K562 (cell line): ENCODE measurements at regions not wholly inside any gene's neighbourhood (a gene's known extent, or its start where the extent isn't known, plus 50 kb on each side); places are given as distances from the start of the nearest gene placed in this dataset.
A peak's percentile ranks its signal among the peaks of the same experiment; 100 is the strongest.

ENCODE experiments used
- ESRRA ChIP-seq: fragments of 450-650 bp; IDR thresholded peaks from 2 replicates; pipeline ENCODE4 v1.6.1; 2014; ENCODE audit warnings: low read depth, mild to moderate bottlenecking, moderate library complexity, borderline replicate concordance
- MTF1 ChIP-seq: fragments of 250-450 bp; sonication (Bioruptor Pico); IDR thresholded peaks from 2 replicates; pipeline ENCODE4 v1.9.0; 2021; ENCODE audit warnings: moderate library complexity, mild to moderate bottlenecking, inconsistent platforms, borderline replicate concordance
- NFIC ChIP-seq: fragments of 450-650 bp; IDR thresholded peaks from 2 replicates; pipeline ENCODE4 v1.6.1; 2017; ENCODE audit warnings: mild to moderate bottlenecking, inconsistent platforms
- NFYB ChIP-seq: IDR thresholded peaks from 2 replicates; pipeline ENCODE4 v1.6.1; 2011; ENCODE audit warnings: mild to moderate bottlenecking, moderate library complexity; ENCODE audit not compliant: insufficient read length; ENCODE audit errors: extremely low read depth
- POLR2A ChIP-seq: fragments of 450-650 bp; conservative IDR thresholded peaks from 2 replicates; pipeline ENCODE4 v1.6.1; 2016
- USF1 ChIP-seq: sonication (generic); formaldehyde crosslinking; IDR thresholded peaks from 2 replicates; pipeline ENCODE4 v1.9.0; 2022; ENCODE audit warnings: mild to moderate bottlenecking, missing genetic modification reagents
- ZNF561 ChIP-seq: fragments of 450-650 bp; formaldehyde crosslinking; conservative IDR thresholded peaks from 2 replicates; pipeline ENCODE4 v1.4.0; 2020; ENCODE audit warnings: mild to moderate bottlenecking, moderate library complexity
- TF ChIP-seq, protein P1 (sequence below), 3 experiments: IDR thresholded peaks in 2 of 3; conservative IDR thresholded peaks in 1 of 3; 2 replicates each; pipeline ENCODE4 v1.5.1; 2011 to 2012; ENCODE audit warnings: low read length in 3 of 3, mild to moderate bottlenecking in 3 of 3, control low read depth in 2 of 3, improper control_type of control experiment in 1 of 3, inconsistent platforms in 1 of 3, low read depth in 1 of 3, mixed read lengths in 1 of 3, moderate library complexity in 1 of 3; ENCODE audit not compliant: insufficient read depth in 2 of 3
- TF ChIP-seq, protein P2 (sequence below): IDR thresholded peaks from 2 replicates; pipeline ENCODE4 v1.6.1; 2014; ENCODE audit warnings: antibody characterized with exemption

DNA sequence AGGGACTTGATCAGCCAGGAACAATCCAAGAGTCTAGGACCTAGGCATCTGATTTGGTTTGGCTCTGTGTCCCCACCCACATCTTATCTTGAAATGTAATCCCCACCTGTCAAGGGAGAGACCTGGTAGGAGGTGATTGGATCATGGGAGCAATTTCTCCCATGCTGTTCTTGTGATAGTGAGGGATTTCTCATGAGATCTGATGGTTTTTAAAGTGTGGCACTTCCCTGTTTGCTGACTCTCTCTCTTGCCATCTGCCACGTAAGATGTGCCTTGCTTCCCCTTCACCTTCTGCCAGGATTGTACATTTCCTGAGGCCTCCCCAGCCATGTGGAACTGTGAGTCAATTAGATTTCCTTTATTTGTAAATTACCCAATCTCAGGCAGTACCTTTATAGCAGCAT is 201.7 kb upstream of the ACTBL2 start:
- no peak for TF ChIP-seq MTF1 (CRISPR knock-in tag)
- TF ChIP-seq, protein P1, sequence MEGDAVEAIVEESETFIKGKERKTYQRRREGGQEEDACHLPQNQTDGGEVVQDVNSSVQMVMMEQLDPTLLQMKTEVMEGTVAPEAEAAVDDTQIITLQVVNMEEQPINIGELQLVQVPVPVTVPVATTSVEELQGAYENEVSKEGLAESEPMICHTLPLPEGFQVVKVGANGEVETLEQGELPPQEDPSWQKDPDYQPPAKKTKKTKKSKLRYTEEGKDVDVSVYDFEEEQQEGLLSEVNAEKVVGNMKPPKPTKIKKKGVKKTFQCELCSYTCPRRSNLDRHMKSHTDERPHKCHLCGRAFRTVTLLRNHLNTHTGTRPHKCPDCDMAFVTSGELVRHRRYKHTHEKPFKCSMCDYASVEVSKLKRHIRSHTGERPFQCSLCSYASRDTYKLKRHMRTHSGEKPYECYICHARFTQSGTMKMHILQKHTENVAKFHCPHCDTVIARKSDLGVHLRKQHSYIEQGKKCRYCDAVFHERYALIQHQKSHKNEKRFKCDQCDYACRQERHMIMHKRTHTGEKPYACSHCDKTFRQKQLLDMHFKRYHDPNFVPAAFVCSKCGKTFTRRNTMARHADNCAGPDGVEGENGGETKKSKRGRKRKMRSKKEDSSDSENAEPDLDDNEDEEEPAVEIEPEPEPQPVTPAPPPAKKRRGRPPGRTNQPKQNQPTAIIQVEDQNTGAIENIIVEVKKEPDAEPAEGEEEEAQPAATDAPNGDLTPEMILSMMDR (IDR thresholded peaks at IDR 0.05 in 2 of 3, conservative IDR thresholded peaks at IDR 0.05 in 1 of 3; ENCODE audit: insufficient read depth in 2 of 3, low read depth in 1 of 3, low read length in 3 of 3) = no peak
- TF ChIP-seq, protein P2, sequence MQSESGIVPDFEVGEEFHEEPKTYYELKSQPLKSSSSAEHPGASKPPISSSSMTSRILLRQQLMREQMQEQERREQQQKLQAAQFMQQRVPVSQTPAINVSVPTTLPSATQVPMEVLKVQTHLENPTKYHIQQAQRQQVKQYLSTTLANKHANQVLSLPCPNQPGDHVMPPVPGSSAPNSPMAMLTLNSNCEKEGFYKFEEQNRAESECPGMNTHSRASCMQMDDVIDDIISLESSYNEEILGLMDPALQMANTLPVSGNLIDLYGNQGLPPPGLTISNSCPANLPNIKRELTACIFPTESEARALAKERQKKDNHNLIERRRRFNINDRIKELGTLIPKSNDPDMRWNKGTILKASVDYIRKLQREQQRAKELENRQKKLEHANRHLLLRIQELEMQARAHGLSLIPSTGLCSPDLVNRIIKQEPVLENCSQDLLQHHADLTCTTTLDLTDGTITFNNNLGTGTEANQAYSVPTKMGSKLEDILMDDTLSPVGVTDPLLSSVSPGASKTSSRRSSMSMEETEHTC = no peak
- TF ChIP-seq POLR2A = no peak
- TF ChIP-seq ZNF561 = no peak
- no peak for TF ChIP-seq NFYB
- TF ChIP-seq NFIC = peak; percentile 34; the same call in 1 of the 2 replicates
- no peak for TF ChIP-seq USF1 (CRISPR knock-in tag)
- no peak for TF ChIP-seq ESRRA
